AG09309 (cell line): ENCODE measurements at regions not wholly inside any gene's neighbourhood (a gene's known extent, or its start where the extent isn't known, plus 50 kb on each side); places are given as distances from the start of the nearest gene placed in this dataset.
A peak's percentile ranks its signal among the peaks of the same experiment; 100 is the strongest.

Experiments used
- DNase-seq: peaks from one replicate; pipeline ENCODE4 v3.0.0-alpha.2; 2010; ENCODE audit warnings: low read depth
- H3K4me3 ChIP-seq: 2 replicates; pipeline ENCODE4 v1.5.1; 2011; ENCODE audit warnings: mild to moderate bottlenecking, low read depth, low read length, moderate library complexity; ENCODE audit not compliant: control insufficient read depth
- CTCF ChIP-seq: IDR thresholded peaks from 2 replicates; pipeline ENCODE4 v1.5.1; 2011; ENCODE audit warnings: mild to moderate bottlenecking, low read depth, low read length, inconsistent platforms; ENCODE audit not compliant: insufficient read depth, control insufficient read depth; ENCODE audit errors: missing control alignments

DNA sequence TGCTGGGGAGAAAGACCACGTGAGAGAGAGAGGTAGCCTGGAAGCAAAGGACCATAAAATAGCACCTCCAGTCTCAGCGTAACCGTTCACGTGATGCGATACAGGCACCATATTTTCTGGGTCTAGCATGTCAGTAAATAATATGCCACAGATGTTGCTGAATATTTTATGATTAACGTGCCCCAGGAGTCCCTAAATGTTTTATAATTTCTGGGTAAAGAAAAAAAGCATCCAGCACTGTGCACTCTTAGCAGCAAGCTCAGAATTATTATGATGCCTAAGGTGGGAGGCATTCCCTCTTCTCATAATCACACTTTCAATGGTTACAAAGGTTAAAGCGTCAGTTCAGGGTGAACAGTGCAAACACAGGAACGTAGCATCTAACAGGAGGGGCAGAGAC is 121.8 kb downstream of the CAVIN4 start:
- H3K4me3 ChIP-seq: no peak overlapping the region
- no peak for TF ChIP-seq CTCF
- DNase-seq: no peak

DNA sequence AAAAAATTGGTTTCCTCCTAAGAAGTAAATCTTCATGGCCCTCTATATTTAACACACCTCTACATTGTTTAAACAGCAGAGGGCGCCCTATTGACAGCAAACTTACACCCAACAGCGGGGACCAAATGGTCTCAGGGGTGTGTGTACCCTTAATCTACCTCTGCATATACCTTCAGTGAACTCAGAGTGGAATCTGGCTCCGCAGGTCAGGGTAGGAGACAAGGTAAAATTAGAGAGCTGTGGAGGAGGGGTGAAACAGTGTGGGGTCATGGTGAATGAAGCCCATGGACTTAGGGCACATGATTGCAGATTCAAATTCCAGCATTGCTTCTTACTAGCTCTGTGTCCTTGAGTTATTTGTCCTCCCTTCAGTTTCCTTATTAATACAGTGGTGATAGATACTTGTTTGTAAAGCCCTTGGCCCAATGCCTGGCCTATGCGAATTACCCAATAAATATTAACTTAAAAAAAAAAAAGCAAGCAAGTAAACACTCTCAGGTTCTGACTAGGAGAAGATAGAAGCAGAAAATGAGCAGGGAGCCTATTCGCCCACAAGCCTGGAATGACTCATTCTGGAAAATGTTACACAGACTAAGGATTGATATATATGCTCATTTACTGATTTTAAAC is 122.9 kb downstream of the CAVIN4 start:
- H3K4me3 ChIP-seq: no peak overlapping the region
- DNase-seq: no peak
- peak; percentile 27 for TF ChIP-seq CTCF

DNA sequence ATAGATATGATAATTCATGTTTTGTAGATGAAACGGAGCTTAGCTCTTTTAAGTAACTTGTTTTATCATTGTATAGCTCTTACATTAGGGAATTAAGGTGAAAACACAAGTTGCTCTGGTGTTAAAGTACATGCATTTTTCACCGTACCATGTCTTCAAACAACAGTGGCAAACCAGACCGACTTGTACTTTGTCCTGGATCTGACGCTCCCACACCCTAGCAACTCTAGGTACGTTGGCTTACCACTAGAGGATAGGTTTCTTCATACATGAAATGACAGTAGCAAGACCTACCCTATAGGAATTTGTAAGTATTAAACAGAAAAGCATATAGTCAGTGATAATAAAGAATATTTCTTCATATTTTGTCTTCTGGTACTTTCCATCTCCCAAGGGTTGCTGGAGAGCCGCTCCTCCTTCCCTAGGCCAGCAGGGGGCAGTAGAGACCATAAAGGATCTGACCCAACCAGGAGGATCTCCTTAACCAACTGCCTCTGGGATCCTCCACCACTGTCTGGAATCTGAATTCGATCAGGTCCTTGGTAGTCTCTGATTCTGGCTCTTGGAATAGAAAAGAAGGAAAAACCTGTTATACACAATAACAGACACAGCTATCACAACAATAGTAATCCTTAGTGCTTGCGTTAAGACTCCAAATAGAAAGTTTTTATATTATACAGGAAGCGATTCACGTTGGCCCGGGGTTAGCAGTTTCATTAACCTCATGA is 136.7 kb downstream of the CAVIN4 start:
- DNase-seq: peak; percentile 13
- peak; percentile 95 for TF ChIP-seq CTCF
- H3K4me3 ChIP-seq: no peak overlapping the region; the same call in 1 of the 2 replicates

- no peak for TF ChIP-seq CTCF
- no peak for DNase-seq
- no peak overlapping the region for H3K4me3 ChIP-seq
Measured at GRCh38 chr9:100715100-100715380, 137.2 kb downstream of the CAVIN4 start.

DNA sequence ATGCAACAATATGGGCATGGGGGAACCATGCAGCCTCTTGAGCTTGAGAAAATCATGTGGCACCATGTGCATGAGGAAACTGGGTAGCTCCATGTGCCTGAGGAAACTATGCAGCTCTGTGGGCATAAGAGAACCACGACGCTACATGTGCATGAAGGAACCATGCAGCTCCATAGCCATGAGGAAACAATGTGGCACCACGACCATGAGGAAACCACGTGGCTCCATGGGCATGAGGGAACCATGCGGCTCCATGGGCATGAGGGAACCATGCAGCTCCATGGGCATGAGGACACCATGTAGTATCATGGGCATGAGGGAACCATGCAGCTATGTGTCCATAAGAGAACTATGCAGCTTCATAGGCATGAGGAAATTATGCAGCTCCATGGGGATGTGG is 140.8 kb downstream of the CAVIN4 start:
- TF ChIP-seq CTCF: no peak
- H3K4me3 ChIP-seq: no peak overlapping the region
- DNase-seq: no peak

- no peak for DNase-seq
- TF ChIP-seq CTCF: no peak
- no peak overlapping the region for H3K4me3 ChIP-seq
Measured at GRCh38 chr9:100720922-100721321, 143.0 kb downstream of the CAVIN4 start.
